MM.1S (cell line): ENCODE measurements at regions not wholly inside any gene's neighbourhood (a gene's known extent, or its start where the extent isn't known, plus 50 kb on each side); places are given as distances from the start of the nearest gene placed in this dataset.
"Not testable (repeated sequence)": the region's sequence is repeated elsewhere in the genome, so short reads cannot be mapped to it uniquely, and the experiment has no call there.

Experiments
- CTCF ChIP-seq: fragments of 300-600 bp; sonication (generic); IDR thresholded peaks from 2 replicates; pipeline ENCODE4 v1.5.1; 2016; ENCODE audit warnings: antibody characterized with exemption, low read length, mixed read lengths
- EZH2 ChIP-seq: fragments of 300-600 bp; sonication (generic); optimal IDR thresholded peaks from 2 replicates; pipeline ENCODE3; 2017; ENCODE audit warnings: low read depth, mild to moderate bottlenecking, antibody characterized with exemption, low read length, mixed read lengths
- EZH2phosphoT487 ChIP-seq: fragments of 300-600 bp; sonication (generic); IDR thresholded peaks from 2 replicates; pipeline ENCODE4 v1.6.1; 2018; ENCODE audit warnings: antibody characterized with exemption, low read length

- TF ChIP-seq CTCF, EZH2, EZH2phosphoT487: not testable (repeated sequence)
Observed at GRCh38 chr14:31918289-31918688, 158.8 kb upstream of the ARHGAP5 start.
